Activated naive CD4-positive, alpha-beta T cell treated with anti-CD3 and anti-CD28 coated beads, Interleukin-2, amount 50 U/mL, for 16 hours (primary cell): ENCODE measurements at regions not wholly inside any gene's neighbourhood (a gene's known extent, or its start where the extent isn't known, plus 50 kb on each side); places are given as distances from the start of the nearest gene placed in this dataset.
A peak's percentile ranks its signal among the peaks of the same experiment; 100 is the strongest.
"Not testable (repeated sequence)": the region's sequence is repeated elsewhere in the genome, so short reads cannot be mapped to it uniquely, and the experiment has no call there.

ENCODE experiments used
- DNase-seq: peaks from one replicate; pipeline ENCODE4 v3.0.0-alpha.2; 2020

DNA sequence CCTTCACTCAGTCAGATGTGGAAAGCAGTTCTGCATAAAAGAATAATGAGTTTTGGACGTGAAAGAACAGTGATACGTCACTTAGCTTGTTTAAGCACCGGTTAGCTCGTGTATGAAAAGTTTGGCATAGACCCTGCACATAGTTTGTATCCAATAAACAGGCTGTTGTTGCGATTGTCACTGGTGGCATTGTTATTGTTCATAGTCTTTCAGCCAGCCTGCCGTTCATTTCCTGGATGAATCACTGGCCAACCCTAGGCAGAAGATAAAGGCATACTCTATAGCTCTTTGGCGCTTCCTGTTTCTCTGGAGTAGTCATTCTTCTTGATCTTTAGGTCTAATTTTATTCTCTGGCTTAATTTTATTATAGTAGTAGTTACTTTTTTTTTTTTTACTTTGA is 57.8 kb upstream of the ANKRD30A start:
- no peak for DNase-seq

DNA sequence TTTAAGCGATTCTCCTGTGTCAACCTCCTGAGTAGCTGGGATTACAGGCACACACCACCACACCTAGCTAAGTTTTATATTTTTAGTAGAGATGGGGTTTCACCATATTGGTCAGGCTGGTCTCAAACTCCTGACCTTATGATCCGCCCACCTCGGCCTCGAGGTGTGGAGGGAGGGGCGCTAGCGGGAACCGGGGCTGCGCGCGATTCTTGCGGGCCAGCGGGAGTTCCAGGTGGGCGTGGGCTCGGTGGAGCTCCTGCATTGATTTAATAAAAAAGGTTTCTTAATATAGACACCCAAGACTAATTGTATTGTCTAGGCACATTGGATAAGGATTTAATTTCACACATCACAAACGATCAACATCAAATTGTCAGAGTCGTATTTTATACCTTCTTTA is 63.1 kb upstream of the ANKRD30A start:
- DNase-seq, result not testable (repeated sequence)

DNA sequence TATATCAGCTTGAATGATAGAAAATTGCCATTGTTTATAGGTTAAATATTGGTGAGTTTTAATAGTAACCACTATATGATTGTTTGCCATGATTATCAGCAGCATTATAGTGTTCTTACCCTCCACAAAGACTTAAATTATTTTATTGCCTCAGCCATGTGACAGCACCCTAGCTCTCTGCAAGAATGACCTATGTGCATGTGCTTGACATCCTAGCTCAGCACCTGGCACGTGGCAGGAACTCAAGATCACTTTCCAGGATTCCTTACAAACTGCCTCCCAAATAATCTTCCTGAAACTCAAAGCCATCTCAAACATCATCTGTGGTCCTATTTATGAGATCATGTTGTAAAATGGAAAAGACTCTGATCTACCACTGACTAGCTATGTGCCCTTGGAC is 68.1 kb upstream of the ANKRD30A start:
- no peak for DNase-seq

DNA sequence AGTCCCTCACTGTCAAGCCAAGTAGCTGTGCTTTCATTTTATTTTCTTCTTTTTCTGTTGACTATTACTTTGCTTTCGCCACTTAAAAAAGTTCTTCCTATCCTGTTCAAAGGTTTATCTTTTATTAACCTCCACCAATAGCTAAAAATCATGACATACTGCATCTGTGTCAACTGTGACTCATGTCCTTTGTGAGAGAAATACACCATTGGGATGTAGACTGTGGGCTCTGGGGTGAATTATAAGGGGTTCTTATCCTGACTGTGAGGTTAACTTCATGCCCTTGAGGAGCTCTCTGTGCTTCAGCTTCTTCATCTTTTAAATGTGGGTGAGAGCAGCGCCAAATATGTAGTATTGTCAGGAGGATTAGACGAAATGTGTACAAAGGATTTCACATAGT is 71.9 kb upstream of the ANKRD30A start:
- no peak for DNase-seq

DNA sequence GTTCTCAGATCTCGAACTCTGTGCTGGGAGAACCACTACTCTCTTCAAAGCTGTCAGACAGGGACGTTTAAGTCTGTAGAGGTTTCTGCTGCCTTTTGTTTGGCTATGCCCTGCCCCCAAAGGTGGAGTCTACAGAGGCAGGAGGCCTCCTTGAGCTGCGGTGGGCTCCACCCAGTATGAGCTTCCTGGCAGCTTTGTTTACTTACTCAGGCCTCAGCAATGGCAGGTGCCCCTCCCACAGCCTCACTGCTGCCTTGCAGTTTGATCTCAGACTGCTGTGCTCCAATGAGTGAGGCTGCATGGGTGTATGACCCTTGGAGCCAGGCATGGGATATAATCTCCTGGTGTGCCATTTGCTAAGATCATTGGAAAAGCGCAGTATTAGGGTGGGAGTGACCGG is 75.4 kb upstream of the ANKRD30A start:
- not testable (repeated sequence) for DNase-seq

DNA sequence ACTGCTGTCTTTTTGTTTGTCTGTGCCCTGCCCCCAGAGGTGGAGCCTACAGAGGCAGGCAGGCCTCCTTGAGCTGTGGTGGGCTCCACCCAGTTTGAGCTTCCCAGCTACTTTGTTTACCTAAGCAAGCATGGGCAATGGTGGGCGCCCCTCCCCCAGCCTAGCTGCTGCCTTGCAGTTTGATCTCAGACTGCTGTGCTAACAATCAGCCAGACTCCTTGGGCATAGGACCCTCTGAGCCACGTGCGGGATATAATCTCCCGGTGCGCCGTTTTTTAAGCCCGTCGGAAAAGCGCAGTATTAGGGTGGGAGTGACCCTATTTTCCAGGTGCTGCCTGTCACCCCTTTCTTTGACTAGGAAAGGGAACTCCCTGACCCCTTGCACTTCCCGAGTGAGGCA is 81.1 kb upstream of the ANKRD30A start:
- not testable (repeated sequence) for DNase-seq

DNA sequence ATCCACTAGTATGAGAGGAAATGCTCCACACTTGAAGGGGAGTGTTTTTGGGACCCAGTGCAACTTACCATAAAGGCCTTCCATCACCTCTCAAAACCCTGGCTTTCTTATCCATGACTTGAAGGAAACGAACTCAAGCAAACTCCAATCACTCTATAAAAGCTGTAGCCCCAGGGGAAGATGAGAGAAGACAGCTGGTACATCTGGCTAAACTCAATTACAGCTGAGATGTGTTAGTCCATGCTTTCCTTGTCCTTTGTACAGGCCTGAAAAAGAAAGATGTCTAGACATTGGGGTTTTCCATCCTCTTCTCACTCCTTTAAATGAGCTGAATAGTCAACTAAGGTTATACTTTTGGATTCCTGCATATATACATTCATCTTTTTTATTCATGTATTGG is 89.5 kb upstream of the ANKRD30A start:
- no peak for DNase-seq

DNA sequence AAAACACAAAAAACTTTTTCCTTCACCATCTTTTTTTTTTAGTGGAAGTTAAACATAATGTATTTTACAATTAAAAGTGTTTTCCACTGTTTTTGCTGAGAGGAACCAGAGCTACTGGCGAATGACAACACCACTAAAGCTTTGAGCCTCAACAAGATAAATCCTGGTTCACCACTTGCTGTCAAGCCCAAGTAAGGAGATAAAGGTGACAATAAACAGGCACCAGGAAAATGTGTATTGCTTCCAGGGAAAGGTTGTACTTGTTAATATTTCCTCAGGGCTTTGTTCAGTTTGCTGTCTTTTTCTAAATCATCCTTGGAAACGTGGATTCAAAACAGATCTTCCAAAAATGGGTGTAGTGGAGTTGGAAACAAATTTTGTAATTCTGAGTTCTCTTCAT is 109.9 kb upstream of the ANKRD30A start:
- no peak for DNase-seq

DNA sequence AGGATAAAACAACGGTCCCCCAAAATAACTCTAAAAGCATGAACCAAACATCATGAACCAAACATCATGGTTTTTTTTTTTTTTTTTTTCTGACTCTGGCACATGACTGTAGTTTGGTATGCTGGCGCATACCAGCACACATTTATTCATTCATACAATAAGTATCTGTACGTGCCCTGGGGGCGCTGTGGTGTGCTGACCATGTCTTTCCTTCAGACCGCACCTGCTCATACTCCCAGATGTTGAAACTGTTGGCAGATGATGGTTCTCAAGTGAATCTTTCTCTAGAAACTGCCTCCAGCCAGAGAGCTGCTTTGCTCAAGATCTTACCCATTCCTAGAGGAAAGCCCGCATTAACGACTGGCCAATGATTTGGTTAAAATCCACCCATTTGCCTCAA is 114.7 kb upstream of the ANKRD30A start:
- no peak for DNase-seq

DNA sequence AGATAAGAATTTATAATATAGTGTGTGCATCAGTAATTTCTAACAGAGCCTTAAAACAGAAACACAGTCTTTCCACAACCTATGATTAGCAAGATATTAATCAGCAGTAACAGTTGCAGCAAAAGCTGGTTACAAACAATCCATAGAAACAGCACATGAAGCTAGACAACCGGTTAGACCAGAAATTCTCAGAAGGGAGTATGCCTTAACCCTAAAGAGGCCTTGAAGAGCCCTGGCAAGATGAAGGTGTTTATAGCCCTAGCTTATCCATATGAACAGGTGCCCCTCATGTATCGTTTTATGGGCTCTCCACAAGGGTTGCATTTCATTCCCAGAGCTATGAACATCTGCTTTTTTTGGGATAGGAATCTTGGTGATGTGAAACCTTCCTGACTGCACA is 117.1 kb upstream of the ANKRD30A start:
- not testable (repeated sequence) for DNase-seq

DNA sequence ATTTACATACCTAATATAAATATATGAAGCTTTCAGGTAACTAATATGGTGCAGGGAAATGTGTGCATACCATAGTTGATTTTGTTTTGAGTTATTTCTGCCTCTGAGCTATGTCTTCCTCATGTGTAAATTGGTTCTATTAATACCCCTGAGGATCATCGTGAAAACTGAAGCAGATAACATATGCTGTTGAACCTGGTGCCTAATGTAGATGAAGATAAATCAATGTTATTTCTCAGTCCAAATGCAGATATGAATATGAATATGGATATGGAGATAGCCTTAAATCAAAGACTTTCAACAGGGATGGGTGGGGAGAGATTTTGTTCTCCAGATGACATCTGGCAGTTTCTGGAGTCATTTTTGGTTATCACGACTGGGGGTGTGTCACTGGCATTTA is 122.3 kb upstream of the ANKRD30A start:
- DNase-seq, result no peak

DNA sequence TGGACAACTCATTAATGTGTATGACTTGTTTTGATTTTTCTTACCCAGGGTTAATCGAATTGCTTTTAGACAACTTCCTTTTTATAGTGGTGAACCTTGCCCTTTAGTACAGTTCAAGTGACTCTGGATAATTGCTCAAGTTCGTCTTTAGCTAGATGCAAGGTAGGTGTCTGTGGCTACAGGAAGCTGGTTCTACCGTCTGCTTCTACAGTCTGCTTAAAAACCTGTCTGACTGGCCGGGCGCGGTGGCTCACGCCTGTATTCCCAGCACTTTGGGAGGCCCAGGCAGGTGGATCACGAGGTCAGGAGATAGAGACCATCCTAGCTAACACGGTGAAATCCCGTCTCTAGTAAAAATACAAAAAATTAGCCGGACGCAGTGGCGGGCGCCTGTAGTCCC is 129.6 kb upstream of the ANKRD30A start:
- not testable (repeated sequence) for DNase-seq

DNA sequence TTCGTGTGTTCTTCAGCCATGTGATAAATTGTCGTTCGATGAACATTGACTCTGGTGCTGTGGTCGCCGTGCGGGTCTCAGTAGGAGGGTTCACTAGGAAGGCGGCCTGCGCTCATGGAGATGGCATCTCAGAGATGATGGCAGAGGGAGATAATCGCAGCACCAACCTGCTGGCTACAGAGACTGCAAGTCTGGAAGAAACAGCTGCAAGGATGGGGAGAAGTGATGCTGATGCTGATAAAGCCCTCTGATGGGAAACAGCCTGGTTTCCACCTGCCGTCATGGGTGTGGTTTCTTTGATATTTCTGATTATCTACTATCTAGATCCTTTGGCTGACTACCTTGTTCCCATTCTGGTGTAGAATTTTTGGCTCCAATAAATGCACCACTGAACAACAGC is 130.5 kb upstream of the ANKRD30A start:
- no peak for DNase-seq

DNA sequence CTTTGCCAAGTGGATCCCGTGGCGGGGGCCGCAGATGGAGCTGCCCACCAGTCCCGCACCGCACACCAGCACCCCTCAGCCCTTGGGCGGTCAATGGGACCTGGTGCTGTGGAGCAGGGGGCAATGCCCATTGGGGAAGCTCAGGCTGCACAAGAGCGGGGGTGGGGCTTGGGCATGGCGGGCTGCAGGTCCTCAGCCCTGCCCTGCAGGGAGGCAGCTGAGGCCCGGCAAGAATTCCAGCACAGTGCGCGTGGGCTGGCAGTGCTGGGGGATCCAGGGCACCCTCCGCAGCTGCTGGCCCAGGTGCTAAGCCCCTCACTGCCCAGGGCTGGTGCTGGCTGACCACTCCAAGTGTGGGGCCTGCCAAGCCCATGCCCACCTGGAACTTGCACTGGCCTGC is 136.2 kb upstream of the ANKRD30A start:
- peak; percentile 10 for DNase-seq

DNA sequence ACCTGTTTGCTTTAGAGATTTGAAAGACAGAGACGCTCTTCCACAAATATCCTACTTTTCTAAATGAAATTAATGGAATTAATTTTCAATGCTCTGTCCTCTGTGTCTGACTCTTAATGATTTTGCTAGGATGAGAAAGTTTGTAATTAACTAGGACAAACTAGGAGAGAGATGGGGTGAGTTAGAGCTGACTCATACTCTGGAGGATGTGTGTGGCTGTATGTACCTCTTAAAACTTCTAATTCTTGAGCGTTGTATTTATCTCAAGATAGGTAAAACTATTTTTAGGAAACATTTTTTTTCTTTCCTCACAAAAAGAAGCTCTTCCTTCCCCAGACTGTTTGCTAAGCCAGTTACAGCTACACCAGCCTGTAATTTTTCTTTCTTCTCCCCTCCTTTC is 178.8 kb upstream of the ANKRD30A start:
- DNase-seq, result no peak

DNA sequence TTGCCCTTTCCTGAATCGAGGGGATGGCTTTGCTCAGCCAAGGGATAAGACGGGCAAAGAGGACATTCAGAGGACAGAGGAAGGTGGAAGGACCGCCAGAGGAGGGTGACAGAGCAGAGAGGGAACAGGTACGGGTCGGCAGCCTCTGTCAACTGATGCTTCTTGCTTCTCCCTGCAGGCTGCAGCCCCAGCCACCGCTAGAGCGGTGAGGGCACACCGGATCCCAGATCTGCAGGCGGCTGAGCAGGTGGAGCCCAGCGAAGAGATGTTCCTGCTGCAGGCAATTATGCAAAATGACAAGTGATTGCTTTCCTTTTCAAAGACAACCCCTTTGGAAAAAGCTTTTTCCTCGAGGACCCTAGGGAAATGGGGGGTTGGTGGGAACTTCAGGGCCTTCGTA is 181.9 kb upstream of the ANKRD30A start:
- DNase-seq, result no peak

DNA sequence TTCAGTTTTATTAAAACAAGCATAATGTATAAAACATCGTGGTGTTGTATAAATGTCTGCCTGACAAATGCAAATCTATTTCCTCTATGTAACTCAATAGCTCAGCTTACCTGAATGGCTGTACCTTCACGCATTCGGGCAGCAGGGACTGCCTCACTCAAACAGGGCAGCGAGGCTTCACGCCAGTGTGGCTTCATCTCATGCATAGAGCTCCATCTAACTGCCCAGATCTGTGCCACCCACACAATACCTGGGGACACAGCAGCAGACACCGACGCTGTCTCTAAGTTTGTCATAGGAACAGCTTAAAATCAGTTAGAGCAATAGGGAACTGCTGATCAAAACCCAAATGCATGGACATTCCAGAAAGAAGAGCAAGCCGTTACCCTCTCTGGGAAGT is 182.8 kb upstream of the ANKRD30A start:
- DNase-seq, result no peak

DNA sequence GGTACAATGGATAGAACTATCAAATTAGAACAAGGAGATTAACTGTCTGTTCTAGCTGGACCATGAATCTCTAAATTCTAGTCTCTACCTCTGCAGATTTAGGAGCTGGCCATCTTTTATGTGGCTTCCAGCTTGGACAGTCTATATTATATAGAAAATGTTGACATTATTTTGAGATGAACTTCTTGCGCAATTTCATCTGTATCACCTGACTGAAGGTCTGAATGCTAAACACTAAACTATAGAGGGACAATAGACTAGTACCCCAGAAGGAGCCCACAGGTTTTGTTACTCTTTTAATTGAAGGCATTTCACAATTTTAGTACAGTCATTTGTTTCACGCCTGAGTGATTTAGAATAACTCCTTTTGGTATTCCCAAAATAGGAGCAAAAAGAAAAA is 222.4 kb upstream of the ANKRD30A start:
- no peak for DNase-seq

DNA sequence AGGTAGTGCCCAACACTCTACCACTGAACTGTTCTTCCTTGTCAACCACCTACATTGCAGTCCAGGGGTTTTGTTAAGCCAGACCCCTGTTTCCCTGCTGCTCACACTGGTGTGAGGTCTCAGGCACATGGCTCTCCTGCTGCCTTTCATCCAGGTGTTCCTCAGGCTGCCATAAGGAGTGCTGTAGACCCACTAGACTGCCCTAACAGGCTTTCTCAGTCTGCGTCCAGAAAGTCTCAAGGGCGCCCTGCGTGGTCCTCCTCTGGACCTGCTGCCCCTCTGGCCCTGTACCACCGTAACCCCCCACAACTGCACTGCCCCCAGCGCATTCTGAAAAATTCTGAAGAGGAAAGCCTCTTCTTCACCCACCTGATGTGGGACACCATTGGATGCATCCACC is 225.7 kb upstream of the ANKRD30A start:
- DNase-seq, result no peak

DNA sequence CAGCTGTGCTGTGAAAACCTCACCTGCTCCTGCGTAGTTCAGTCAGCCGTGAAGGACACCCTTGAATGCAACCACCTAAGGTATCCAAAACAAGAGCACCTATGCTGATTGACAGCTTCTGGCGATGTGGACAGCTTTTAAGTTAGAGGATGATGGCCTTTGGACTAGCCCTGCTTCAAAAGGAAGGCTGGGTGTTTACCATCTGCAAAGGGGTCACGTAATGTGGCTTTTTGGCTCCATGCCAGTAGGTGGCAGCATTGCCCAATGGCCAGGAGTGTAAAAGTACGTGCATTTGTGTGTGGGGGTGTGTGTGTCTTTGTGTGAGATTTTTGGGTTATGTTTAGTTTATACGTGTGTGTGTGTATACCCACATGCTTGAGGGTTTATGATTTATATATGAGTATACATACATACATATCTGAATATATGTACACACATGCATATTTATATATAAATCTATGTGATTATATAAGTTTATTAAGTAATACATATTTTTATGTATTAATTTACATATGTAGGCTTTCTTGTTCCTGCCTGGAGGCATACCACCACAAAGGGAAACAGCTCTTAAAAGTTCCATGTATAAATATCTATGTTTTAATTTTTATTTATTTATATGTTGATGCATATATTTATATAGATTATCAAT is 236.3 kb upstream of the ANKRD30A start:
- peak; percentile 28 for DNase-seq

DNA sequence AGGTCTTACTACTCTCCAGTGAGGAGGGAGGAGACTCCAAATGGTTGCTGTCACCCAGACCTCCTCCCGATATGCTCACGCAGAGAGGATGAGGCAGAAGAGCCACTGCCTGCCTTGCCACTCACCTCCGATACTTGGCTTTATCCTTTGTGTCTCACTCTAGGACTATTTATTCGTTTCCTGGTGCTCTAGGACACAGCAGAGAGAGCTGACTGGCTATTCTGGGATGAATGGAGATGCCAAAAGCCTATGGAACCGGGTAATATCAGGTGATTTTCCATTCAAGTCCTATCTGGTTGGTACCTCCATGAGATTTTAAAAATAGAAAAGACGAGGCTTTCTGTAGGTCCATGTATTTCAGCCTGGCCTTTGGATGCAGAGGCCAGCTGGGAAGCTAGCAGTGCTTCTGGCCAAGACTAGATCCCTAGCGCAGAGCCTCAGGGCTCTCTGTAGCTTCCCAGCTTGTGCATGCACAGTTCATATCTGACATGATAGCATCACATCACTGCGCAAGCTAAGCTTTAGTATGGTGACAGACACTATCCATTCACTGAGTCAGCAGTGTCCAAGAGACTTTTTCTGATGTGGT is 239.0 kb upstream of the ANKRD30A start:
- DNase-seq, result no peak

DNA sequence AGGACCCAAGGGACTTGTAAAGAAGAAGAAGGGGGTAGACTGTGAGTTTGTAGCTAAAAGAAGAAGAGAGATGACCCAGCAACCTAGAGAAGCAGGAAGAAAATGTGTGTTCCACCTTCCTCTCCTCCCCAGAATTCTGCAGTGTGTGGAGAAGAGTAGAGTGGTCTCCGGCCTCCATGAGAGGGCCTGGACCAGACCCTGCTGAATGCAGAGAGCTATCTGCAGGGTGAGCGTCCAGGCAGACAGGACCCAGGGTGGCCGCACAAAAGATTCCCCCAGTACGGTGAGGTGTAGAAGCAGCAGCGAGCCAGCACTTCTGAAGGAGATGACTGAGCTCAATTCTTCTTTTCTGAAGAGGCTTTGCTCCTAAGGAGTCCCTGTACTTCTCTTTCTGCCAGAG is 239.7 kb upstream of the ANKRD30A start:
- DNase-seq, result no peak

DNA sequence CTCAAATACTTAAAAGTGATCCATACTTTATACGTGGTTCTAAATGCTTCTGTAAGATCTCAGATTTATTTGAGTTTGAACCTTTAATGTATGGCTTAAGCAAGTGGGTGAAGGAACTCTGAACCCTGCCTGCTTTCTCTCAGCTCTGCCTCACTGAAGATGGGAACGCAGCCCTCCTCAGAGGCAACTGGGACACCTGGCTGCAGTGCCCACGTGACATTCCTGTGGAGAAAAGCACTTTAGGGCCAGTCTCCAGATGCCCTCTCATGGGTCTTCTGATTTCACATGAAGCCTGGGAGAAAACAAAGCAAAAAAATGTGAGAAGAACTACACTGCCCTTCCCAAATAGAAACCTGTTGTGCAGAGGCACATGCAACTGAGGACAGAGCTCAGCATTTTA is 242.6 kb upstream of the ANKRD30A start:
- no peak for DNase-seq

DNA sequence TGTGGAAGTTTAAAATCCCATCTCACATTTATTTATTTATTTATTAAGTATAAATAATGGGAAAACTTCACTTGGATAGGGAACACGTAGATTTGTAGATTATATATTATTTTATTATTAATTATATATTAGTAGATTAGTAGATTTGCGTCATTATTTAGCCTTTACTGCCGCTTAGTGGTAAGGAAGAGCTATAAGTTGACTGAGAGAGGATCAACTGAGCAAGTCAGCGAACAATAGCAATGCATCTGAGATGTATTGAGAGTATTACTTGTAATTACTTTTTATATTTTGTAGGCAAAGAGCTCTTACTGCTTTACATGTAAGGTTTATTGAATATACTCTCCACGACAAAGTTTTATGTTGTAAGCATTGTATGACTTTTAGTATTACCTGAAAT is 244.5 kb upstream of the ANKRD30A start:
- no peak for DNase-seq

DNA sequence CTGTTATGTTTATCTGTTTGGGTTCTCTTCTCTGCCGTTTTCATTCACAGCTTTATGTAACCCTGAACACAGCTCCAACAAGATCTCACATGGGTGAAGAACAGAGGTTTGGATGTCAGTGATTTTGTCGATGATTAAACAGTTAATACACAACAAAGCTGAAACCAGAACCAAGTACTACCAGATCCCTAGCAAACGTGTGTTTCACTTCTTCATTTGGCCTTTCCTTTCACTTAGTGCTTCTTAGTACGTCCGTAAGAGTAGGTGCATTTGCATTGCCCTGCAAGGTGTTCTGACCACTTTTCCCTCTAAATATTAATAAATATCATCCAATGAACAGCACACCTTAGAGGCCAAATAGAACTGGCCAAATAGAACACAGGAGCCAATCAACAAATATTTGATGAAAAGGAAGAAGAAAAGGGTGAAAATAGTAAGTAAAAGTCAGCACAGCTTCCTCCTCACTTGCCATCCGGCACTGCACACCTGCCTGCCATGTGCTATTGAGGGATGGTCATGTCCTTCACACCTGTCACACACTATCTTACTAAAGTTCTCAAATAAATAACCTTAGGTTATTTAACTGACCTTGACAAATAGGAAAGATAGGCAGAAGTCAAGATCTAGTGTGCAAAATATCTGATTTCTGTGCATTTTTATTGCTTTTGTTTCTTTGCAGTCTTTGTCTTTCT is 252.6 kb upstream of the ANKRD30A start:
- DNase-seq, result no peak
